ENCODE measurements at regions not wholly inside any gene's neighbourhood (a gene's known extent, or its start where the extent isn't known, plus 50 kb on each side); places are given as distances from the start of the nearest gene placed in this dataset.

DNA sequence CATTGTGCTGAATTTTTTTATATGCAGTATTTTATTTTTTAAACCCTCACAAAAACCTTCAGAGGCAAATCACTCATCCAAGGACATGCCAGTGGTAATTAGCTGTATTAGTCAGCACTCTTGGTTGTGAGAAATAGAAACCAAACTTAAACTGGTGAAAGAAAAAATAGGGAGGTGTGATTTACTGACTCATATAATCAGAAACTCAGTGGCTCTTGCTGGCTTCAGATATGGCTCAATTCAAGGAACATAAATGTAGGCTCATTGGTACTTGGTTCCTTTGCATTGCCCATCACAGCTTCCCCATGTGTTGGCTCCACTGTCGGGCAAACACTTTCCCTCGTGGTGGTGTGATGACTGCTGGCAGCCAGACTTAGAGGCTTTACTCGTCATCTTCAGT lies 497.2 kb downstream of the MAT2B start:
- Histone ChIP-seq H3K4me3 (ENCODE audit: low read depth, low read length) (no peak overlapping the region), H3K36me3 (no peaks in the 10 kb centered on the region), H3K27me3 (no peaks in the 10 kb centered on the region), H3K9me3 (no peaks in the 10 kb centered on the region), H3K4me1 (no peaks in the 10 kb centered on the region)
- no peak for DNase-seq
- no peak for TF ChIP-seq CTCF (IDR thresholded peaks at IDR 0.05; ENCODE audit: low read depth, low read length)

GRCh38 chr5:164005071-164005470 lies 499.7 kb downstream of the MAT2B start:
- H3K27me3 ChIP-seq: no peaks in the 10 kb centered on the region
- no peak for TF ChIP-seq CTCF (IDR thresholded peaks at IDR 0.05; ENCODE audit: low read depth, low read length)
- DNase-seq: no peak
- H3K9me3 ChIP-seq: no peaks in the 10 kb centered on the region
- no peak overlapping the region for H3K4me3 ChIP-seq (ENCODE audit: low read depth, low read length)
- no peaks in the 10 kb centered on the region for H3K4me1 ChIP-seq
- H3K36me3 ChIP-seq: no peaks in the 10 kb centered on the region

DNA sequence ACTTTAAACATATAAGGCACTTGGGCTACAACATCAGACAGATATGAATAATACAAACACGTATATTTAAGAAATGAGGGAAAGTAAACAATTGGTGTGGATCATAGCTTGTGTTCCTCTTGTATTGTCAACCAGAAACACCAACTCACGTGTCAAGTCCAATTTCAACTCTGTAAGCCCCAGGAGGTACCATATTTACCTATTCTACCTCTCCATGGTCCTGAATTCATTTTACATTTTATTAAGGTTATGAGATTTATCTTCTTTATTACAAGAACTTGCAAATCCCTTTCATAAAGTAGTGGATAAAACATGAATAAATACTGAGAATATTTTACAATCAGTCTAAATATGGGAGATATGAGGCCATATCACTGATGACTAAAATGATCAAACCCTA lies 501.6 kb downstream of the MAT2B start:
- DNase-seq: no peak
- no peaks in the 10 kb centered on the region for H3K36me3 ChIP-seq
- TF ChIP-seq CTCF (IDR thresholded peaks at IDR 0.05; ENCODE audit: low read depth, low read length): no peak
- no peaks in the 10 kb centered on the region for H3K27me3 ChIP-seq
- H3K9me3 ChIP-seq: no peaks in the 10 kb centered on the region
- no peak overlapping the region for H3K4me3 ChIP-seq (ENCODE audit: low read depth, low read length)
- H3K4me1 ChIP-seq: no peaks in the 10 kb centered on the region

DNA sequence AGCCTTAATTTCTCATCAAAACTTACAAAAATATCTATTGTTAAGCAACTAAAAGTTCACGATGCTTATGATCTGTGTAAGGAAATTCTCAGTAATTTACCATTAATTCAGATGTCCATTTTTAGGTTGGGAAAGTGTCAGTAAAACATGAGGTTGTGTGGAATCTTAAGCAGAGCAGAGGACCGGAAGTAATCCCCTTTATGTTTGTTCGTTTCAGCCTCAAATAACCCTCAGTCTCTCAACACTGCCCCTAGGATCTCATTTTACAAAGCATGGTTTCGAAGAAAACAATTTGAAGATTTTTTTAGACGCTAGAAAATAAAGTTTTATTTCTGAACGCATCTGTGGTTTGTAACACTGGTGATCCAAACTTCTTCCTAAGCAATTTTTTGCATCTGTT lies 504.2 kb downstream of the MAT2B start:
- no peak for DNase-seq
- Histone ChIP-seq H3K9me3 (no peaks in the 10 kb centered on the region), H3K36me3 (no peaks in the 10 kb centered on the region), H3K27me3 (no peaks in the 10 kb centered on the region), H3K4me1 (no peaks in the 10 kb centered on the region), H3K4me3 (ENCODE audit: low read depth, low read length) (no peak overlapping the region)
- no peak for TF ChIP-seq CTCF (IDR thresholded peaks at IDR 0.05; ENCODE audit: low read depth, low read length)

- Histone ChIP-seq H3K4me3 (ENCODE audit: low read depth, low read length) (no peak overlapping the region), H3K27me3 (no peaks in the 10 kb centered on the region), H3K36me3 (no peaks in the 10 kb centered on the region), H3K4me1 (no peaks in the 10 kb centered on the region), H3K9me3 (no peaks in the 10 kb centered on the region)
- DNase-seq: no peak
- no peak for TF ChIP-seq CTCF (IDR thresholded peaks at IDR 0.05; ENCODE audit: low read depth, low read length)
Observed at GRCh38 chr5:164010900-164011299, 505.5 kb downstream of the MAT2B start.

DNA sequence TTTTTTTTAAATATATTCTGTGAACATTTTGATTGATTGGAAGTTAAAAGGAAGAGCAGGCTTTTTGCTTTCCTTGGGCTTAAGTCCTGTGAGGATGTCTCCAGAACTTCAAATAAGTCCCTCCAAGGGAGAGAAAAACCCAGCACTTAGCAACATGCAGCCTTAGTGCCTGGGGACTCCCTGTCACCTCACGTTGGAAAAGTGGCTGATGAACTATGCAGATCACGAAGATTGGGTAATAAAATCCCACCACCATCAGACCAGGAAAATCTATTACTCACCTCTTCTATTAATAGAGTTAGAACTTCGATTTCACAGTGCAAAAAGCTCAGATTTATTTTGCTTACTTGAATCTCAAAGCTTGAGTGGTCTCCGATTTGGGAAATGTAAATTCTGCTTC lies 507.0 kb downstream of the MAT2B start:
- Histone ChIP-seq H3K36me3 (no peaks in the 10 kb centered on the region), H3K27me3 (no peaks in the 10 kb centered on the region), H3K4me3 (ENCODE audit: low read depth, low read length) (no peak overlapping the region), H3K9me3 (no peaks in the 10 kb centered on the region), H3K4me1 (no peaks in the 10 kb centered on the region)
- DNase-seq: no peak
- TF ChIP-seq CTCF (IDR thresholded peaks at IDR 0.05; ENCODE audit: low read depth, low read length): no peak

Measured in BE2C (cell line).